SK-N-SH treated with all-trans-retinoic acid at 6 μM for 48 hours (cell line): ENCODE measurements at regions not wholly inside any gene's neighbourhood (a gene's known extent, or its start where the extent isn't known, plus 50 kb on each side); places are given as distances from the start of the nearest gene placed in this dataset.
"Not testable (repeated sequence)": the region's sequence is repeated elsewhere in the genome, so short reads cannot be mapped to it uniquely, and the experiment has no call there.

Experiments
- ATAC-seq: fragments of 200-7000 bp; cut with Tn5 transposase; 3 replicates; pipeline ENCODE4 v1.9.1; 2020; ENCODE audit warnings: mild to moderate bottlenecking, moderate library complexity
- ARNTL ChIP-seq: fragments of 450-650 bp; formaldehyde crosslinking; IDR thresholded peaks from 2 replicates; pipeline ENCODE4 v1.5.0; 2020; ENCODE audit warnings: low read depth, mild to moderate bottlenecking, moderate library complexity, borderline replicate concordance
- BACH2 ChIP-seq: fragments of 250-450 bp; sonication (Bioruptor Pico); IDR thresholded peaks from 2 replicates; pipeline ENCODE4 v1.9.0; 2021; ENCODE audit warnings: mild to moderate bottlenecking, borderline replicate concordance
- CSDC2 ChIP-seq: fragments of 250-450 bp; sonication (Bioruptor Pico); IDR thresholded peaks from 2 replicates; pipeline ENCODE4 v1.5.0; 2020; ENCODE audit warnings: mild to moderate bottlenecking, moderate library complexity
- ESRRG ChIP-seq: fragments of 250-450 bp; sonication (Bioruptor Pico); IDR thresholded peaks from 2 replicates; pipeline ENCODE4 v1.6.1; 2021; ENCODE audit warnings: mild to moderate bottlenecking
- GLIS3 ChIP-seq: fragments of 250-450 bp; sonication (Bioruptor Pico); IDR thresholded peaks from 2 replicates; pipeline ENCODE4 v1.5.0; 2020; ENCODE audit warnings: mild to moderate bottlenecking, moderate library complexity
- ISL1 ChIP-seq: fragments of 250-450 bp; sonication (Bioruptor Pico); IDR thresholded peaks from 2 replicates; pipeline ENCODE4 v2.1.2; 2022; ENCODE audit warnings: mild to moderate bottlenecking, moderate library complexity
- OSR1 ChIP-seq: fragments of 250-450 bp; sonication (Bioruptor Pico); IDR thresholded peaks from 2 replicates; pipeline ENCODE4 v1.8.0; 2022; ENCODE audit warnings: moderate library complexity, mild to moderate bottlenecking, inconsistent platforms
- PPARA ChIP-seq: fragments of 250-450 bp; sonication (Bioruptor Pico); IDR thresholded peaks from 2 replicates; pipeline ENCODE4 v1.5.0; 2020; ENCODE audit warnings: mild to moderate bottlenecking, borderline replicate concordance
- RARB ChIP-seq: fragments of 250-450 bp; sonication (Bioruptor Pico); IDR thresholded peaks from 2 replicates; pipeline ENCODE4 v1.8.0; 2021; ENCODE audit warnings: mild to moderate bottlenecking, moderate library complexity
- SNAI2 ChIP-seq: fragments of 250-450 bp; sonication (Bioruptor Pico); IDR thresholded peaks from 2 replicates; pipeline ENCODE4 v1.5.0; 2020; ENCODE audit warnings: mild to moderate bottlenecking, moderate library complexity
- TCF4 ChIP-seq: fragments of 250-450 bp; sonication (Bioruptor Pico); IDR thresholded peaks from 2 replicates; pipeline ENCODE4 v1.8.0; 2021; ENCODE audit warnings: mild to moderate bottlenecking, moderate library complexity, borderline replicate concordance
- TOX ChIP-seq: fragments of 250-450 bp; sonication (Bioruptor Pico); IDR thresholded peaks from 2 replicates; pipeline ENCODE4 v1.8.0; 2021; ENCODE audit warnings: mild to moderate bottlenecking, moderate library complexity, borderline replicate concordance
- ZC3H10 ChIP-seq: fragments of 250-450 bp; sonication (Bioruptor Pico); IDR thresholded peaks from 2 replicates; pipeline ENCODE4 v1.5.1; 2021; ENCODE audit warnings: mild to moderate bottlenecking, moderate library complexity
- ZFP3 ChIP-seq: fragments of 250-450 bp; sonication (Bioruptor Pico); IDR thresholded peaks from 2 replicates; pipeline ENCODE4 v1.5.0; 2020; ENCODE audit warnings: mild to moderate bottlenecking, moderate library complexity
- ZFP30 ChIP-seq: fragments of 450-650 bp; formaldehyde crosslinking; IDR thresholded peaks from 2 replicates; pipeline ENCODE4 v1.5.0; 2022; ENCODE audit warnings: mild to moderate bottlenecking, moderate library complexity
- ZNF565 ChIP-seq: fragments of 450-650 bp; formaldehyde crosslinking; conservative IDR thresholded peaks from 2 replicates; pipeline ENCODE4 v1.5.0; 2020; ENCODE audit warnings: low read depth, mild to moderate bottlenecking, moderate library complexity
- ZNF8 ChIP-seq: fragments of 450-650 bp; formaldehyde crosslinking; IDR thresholded peaks from 2 replicates; pipeline ENCODE4 v1.5.0; 2020; ENCODE audit warnings: mild to moderate bottlenecking, moderate library complexity
- TF ChIP-seq, protein P1 (sequence below): fragments of 250-450 bp; sonication (Bioruptor Pico); IDR thresholded peaks from 2 replicates; pipeline ENCODE4 v1.5.1; 2021; ENCODE audit warnings: mild to moderate bottlenecking, moderate library complexity
- TF ChIP-seq, protein P2 (sequence below): fragments of 250-450 bp; sonication (Bioruptor Pico); IDR thresholded peaks from 2 replicates; pipeline ENCODE4 v1.5.1; 2020; ENCODE audit warnings: low read depth, mild to moderate bottlenecking, moderate library complexity
- TF ChIP-seq, protein P3 (sequence below): fragments of 250-450 bp; sonication (Bioruptor Pico); IDR thresholded peaks from 2 replicates; pipeline ENCODE4 v1.8.0; 2021; ENCODE audit warnings: low read depth, mild to moderate bottlenecking, moderate library complexity, borderline replicate concordance
- TF ChIP-seq, protein P4 (sequence below): fragments of 250-450 bp; sonication (Bioruptor Pico); IDR thresholded peaks from 2 replicates; pipeline ENCODE4 v1.5.0; 2020; ENCODE audit warnings: mild to moderate bottlenecking, moderate library complexity

DNA sequence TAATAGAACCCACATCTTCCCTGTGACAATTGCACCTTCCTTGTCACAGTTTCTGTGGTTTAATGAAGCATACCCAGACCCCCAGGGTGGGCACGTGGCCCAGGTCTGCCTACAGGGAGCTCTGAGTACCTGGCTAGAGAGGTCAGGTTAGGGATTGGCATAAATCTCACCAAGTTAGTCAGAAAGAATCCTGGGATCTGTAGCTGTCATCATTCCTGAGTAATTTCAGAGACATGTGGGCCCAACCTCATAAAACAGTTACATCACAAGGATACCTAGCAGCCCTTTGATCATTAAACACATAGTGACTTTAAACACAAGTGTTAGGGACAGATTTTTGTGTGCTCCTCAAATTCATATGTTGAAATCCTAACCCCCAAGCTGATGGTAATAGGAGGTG, 123.0 kb downstream of the KDR start:
- TF ChIP-seq ARNTL (CRISPR knock-in tag) (no peak), TOX (CRISPR knock-in tag) (no peak), ISL1 (no peak), GLIS3 (CRISPR knock-in tag) (no peak), CSDC2 (CRISPR knock-in tag) (no peak), ZFP30 (CRISPR knock-in tag) (no peak), ZC3H10 (CRISPR knock-in tag) (no peak), BACH2 (CRISPR knock-in tag) (no peak), TCF4 (CRISPR knock-in tag) (no peak), OSR1 (no peak), ESRRG (CRISPR knock-in tag) (no peak), SNAI2 (no peak), ZNF565 (CRISPR knock-in tag) (no peak)
- TF ChIP-seq, protein P1, sequence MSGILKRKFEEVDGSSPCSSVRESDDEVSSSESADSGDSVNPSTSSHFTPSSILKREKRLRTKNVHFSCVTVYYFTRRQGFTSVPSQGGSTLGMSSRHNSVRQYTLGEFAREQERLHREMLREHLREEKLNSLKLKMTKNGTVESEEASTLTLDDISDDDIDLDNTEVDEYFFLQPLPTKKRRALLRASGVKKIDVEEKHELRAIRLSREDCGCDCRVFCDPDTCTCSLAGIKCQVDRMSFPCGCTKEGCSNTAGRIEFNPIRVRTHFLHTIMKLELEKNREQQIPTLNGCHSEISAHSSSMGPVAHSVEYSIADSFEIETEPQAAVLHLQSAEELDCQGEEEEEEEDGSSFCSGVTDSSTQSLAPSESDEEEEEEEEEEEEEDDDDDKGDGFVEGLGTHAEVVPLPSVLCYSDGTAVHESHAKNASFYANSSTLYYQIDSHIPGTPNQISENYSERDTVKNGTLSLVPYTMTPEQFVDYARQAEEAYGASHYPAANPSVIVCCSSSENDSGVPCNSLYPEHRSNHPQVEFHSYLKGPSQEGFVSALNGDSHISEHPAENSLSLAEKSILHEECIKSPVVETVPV (CRISPR knock-in tag): no peak
- ATAC-seq: no peak

DNA sequence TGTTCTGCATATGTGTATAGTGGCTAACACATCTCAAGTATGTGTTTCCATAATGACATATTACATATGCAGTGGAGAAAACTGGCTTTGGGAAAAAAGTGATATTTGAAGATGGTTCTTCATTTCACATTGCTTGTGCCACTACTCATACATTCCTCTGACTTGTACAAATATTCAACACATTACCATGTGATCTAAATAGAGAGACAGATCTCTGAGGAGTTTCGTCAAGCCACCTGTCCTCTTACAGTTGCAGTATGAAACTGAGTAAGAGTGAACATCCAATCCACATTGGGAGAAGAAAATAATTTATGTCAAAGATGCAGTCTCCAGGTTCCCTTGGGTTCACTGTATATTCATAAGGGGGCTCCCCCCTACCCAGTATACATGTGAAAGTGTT, 123.9 kb downstream of the KDR start:
- no peak for ATAC-seq
- TF ChIP-seq BACH2 (CRISPR knock-in tag): no peak
- TF ChIP-seq CSDC2 (CRISPR knock-in tag): no peak
- no peak for TF ChIP-seq ZNF565 (CRISPR knock-in tag)
- no peak for TF ChIP-seq ZNF8 (CRISPR knock-in tag)
- no peak for TF ChIP-seq RARB (CRISPR knock-in tag)
- no peak for TF ChIP-seq TCF4 (CRISPR knock-in tag)

DNA sequence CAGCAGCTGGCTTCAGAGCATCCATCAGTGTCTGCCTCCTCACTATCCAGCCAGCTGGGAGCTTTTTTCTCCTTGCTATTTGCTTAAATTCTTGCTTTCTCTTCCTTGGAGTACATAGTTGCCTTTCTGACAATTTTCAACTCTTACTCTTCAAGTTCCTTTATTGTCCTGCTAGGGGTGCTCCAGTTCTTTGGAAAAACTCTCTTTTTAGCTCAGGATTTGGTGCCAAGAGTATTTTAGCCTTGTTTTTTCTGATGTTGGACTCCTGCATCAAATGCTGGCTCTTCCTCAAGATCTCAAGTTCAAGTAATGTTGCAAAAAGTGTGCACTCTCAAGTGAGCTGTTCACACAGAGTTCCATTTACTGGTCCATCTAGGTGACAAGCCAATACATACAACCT, 126.4 kb downstream of the KDR start:
- TF ChIP-seq SNAI2 (no peak), ZNF8 (CRISPR knock-in tag) (no peak), ZFP3 (CRISPR knock-in tag) (no peak), OSR1 (no peak), PPARA (CRISPR knock-in tag) (no peak)
- TF ChIP-seq, protein P1 (CRISPR knock-in tag): no peak
- TF ChIP-seq, protein P2, sequence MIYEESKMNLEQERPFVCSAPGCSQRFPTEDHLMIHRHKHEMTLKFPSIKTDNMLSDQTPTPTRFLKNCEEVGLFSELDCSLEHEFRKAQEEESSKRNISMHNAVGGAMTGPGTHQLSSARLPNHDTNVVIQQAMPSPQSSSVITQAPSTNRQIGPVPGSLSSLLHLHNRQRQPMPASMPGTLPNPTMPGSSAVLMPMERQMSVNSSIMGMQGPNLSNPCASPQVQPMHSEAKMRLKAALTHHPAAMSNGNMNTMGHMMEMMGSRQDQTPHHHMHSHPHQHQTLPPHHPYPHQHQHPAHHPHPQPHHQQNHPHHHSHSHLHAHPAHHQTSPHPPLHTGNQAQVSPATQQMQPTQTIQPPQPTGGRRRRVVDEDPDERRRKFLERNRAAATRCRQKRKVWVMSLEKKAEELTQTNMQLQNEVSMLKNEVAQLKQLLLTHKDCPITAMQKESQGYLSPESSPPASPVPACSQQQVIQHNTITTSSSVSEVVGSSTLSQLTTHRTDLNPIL (CRISPR knock-in tag): no peak
- TF ChIP-seq, protein P3, sequence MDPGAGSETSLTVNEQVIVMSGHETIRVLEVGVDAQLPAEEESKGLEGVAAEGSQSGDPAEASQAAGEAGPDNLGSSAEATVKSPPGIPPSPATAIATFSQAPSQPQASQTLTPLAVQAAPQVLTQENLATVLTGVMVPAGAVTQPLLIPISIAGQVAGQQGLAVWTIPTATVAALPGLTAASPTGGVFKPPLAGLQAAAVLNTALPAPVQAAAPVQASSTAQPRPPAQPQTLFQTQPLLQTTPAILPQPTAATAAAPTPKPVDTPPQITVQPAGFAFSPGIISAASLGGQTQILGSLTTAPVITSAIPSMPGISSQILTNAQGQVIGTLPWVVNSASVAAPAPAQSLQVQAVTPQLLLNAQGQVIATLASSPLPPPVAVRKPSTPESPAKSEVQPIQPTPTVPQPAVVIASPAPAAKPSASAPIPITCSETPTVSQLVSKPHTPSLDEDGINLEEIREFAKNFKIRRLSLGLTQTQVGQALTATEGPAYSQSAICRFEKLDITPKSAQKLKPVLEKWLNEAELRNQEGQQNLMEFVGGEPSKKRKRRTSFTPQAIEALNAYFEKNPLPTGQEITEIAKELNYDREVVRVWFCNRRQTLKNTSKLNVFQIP (CRISPR knock-in tag): no peak
- ATAC-seq: no peak

DNA sequence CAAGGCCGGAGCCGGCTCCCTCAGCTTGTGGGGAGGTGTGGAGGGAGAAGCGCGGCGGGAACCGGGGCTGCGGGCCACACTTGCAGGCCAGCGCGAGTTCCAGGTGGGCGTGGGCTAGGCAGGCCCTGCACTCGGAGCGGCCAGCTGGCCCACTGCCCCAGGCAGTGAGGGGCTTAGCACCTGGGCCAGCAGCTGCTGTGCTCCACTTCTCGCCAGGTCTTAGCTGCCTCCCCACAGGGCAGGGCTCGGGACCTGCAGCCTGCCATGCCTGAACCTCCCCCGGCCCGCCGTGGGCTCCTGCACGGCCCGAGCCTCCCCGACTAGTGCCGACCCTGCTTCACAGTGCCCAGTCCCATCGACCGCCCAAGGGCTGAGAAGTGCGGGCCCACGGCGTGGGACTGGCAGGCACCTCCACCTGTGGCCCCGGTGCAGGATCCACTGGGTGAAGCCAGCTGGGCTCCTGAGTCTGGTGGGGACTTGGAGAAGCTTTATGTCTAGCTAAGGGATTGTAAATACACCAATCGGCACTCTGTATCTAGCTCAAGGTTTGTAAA, 131.8 kb downstream of the KDR start:
- not testable (repeated sequence) for ATAC-seq

DNA sequence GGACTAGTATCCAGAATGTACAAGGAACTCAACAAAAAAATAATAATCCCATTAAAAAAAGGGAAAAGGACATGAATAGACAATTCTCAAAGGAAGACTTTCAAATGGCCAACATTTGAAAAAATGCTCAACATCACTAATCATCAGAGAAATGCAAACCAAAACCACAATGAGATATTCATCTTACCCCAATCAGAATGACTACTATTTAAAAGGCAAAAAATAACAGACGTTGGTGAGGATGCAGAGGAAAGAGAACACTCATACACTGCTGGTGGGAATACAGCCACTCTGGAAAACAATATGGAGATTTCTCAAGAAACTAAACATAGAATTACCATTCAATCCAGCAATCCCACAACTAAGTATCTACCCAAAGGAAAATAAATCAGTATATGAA, 133.1 kb downstream of the KDR start:
- ATAC-seq: no peak
- TF ChIP-seq, protein P4, sequence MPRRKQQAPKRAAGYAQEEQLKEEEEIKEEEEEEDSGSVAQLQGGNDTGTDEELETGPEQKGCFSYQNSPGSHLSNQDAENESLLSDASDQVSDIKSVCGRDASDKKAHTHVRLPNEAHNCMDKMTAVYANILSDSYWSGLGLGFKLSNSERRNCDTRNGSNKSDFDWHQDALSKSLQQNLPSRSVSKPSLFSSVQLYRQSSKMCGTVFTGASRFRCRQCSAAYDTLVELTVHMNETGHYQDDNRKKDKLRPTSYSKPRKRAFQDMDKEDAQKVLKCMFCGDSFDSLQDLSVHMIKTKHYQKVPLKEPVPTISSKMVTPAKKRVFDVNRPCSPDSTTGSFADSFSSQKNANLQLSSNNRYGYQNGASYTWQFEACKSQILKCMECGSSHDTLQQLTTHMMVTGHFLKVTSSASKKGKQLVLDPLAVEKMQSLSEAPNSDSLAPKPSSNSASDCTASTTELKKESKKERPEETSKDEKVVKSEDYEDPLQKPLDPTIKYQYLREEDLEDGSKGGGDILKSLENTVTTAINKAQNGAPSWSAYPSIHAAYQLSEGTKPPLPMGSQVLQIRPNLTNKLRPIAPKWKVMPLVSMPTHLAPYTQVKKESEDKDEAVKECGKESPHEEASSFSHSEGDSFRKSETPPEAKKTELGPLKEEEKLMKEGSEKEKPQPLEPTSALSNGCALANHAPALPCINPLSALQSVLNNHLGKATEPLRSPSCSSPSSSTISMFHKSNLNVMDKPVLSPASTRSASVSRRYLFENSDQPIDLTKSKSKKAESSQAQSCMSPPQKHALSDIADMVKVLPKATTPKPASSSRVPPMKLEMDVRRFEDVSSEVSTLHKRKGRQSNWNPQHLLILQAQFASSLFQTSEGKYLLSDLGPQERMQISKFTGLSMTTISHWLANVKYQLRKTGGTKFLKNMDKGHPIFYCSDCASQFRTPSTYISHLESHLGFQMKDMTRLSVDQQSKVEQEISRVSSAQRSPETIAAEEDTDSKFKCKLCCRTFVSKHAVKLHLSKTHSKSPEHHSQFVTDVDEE: no peak
- TF ChIP-seq ESRRG (CRISPR knock-in tag) (no peak), OSR1 (no peak), SNAI2 (no peak), ZNF8 (CRISPR knock-in tag) (no peak), ZFP3 (CRISPR knock-in tag) (no peak), ARNTL (CRISPR knock-in tag) (no peak), TOX (CRISPR knock-in tag) (no peak), ZC3H10 (CRISPR knock-in tag) (no peak), PPARA (CRISPR knock-in tag) (no peak)
- TF ChIP-seq, protein P3 (CRISPR knock-in tag): no peak
- TF ChIP-seq, protein P2 (CRISPR knock-in tag): no peak
